ENCODE measurements at regions not wholly inside any gene's neighbourhood (a gene's known extent, or its start where the extent isn't known, plus 50 kb on each side); places are given as distances from the start of the nearest gene placed in this dataset.
A peak's percentile ranks its signal among the peaks of the same experiment; 100 is the strongest.
"Not testable (repeated sequence)": the region's sequence is repeated elsewhere in the genome, so short reads cannot be mapped to it uniquely, and the experiment has no call there.

DNA sequence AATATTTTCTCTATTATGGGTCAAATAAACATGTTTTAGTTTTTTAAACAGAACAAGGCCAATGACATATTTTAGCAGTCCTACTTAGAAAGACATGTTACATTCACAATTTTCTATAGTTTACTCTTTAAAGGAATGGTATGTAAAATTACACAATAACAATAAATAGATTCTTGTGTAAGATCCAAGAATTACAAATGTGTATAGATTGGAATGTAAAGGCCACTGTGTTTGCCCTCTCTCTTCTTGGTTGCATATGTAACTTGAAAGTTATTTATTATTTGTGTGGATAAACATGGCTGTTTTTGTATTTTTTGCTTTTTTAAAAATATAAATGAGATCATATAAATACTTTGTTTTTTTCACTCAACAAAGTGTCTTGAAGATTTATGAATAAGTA is 979.3 kb upstream of the CELF2 start:
- peak; percentile 41 for DNase-seq

DNA sequence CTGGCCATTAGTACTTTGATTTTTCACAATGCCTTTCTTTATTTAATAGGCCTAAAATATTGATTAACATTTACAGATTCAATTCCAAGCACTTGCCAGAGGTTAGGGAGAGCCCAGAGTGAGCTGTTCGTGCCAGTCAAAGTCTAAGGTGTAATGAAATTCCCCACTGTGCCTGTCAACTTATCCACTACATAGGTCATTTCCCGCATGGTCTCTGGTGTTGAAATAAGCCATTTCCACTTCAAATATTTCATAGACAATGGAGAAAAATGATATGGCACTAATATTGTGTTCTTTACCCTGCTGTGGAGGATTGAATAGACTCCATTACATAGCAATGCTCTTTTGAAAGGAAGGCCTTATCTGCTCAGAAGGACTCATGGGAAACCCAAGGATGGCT is 978.1 kb upstream of the CELF2 start:
- DNase-seq, result no peak

DNA sequence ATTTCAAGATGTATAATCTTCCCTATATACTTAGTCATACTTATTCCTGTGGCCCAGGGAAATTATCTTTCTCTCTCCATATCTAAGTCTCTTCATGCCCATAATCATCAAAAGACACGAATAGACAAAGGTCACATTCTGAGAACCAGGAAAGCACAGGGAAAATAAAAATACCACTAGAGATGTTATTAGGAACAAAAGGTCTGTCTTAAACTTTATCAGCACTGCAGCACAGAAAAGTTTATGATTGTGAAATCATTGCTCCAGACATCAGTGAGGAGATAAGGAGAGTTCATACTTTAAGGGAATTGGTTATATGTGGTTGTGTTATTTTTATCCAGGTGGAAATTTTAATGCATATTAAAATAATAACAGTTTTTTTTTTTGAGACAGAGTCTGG is 974.6 kb upstream of the CELF2 start:
- no peak for DNase-seq

DNA sequence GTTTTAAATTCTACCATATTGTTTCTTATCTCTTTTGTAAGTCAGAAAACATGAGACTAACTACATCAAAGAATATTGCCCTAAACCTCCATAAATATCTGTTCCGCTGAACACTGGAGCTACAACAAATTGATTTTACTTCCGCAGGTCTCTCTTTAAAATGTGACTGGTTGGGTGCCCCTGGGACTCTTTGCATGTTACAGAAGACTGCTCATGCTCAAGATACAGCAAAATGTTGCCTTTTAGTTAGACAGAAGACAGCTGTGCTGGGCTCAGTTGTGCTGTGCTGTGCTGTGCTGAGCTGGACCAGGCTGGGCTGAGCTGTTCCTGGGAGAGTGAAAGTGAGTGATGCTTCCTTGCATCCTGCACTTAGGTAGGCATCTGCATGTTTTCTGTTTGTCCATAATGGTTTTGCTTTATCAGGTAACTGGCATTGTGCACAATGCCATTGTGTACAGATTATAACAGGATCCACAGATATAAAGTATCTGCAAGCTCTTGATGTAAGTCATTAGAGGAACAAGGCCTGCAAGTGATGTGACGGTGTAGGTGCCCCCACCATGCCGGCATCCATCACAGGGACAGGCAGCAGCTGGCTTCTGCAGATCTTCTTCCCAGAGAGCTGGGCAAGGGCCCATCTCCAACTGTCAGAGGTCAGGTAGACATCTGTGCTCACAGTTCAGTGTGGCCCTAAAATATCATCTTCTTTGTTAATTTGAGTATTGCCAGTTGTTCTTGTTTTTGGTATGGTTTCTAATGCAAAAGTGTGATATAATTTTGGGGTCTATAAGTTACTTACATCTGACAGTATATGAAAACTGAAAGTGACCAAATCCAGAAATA is 972.5 kb upstream of the CELF2 start:
- DNase-seq, result no peak

DNA sequence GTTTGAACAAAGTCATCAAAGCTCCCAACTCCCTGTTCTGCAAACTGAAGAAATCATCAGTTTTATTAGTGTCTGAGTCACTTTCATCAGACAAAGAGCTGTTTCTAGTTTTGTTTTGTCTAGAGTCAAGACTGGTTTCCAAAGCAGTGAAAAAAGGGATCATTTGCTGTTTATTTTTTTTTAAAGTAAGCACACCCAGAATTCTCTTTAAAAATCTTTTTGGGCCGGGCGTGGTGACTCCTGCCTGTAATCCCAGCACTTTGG is 972.0 kb upstream of the CELF2 start:
- peak; percentile 26 for DNase-seq

DNA sequence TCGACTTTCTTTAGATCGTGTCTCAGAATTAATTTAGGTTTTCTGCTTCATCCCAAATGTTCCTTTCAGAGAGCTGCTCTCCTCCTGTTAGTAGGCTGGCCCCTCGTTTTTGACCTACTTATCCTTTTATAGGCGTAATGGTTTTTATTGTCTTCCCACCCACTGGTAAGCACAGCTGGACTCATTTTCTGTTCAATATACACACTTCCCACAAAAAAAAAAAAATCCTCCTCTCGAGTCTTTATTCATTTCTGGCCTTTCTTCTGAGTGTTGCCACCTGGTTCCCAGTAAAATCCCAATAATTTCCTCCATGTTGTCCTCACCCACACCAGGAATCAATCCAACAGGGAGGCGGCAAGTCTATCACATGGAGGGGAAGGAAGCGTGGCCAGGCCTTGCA is 970.2 kb upstream of the CELF2 start:
- DNase-seq, result no peak

DNA sequence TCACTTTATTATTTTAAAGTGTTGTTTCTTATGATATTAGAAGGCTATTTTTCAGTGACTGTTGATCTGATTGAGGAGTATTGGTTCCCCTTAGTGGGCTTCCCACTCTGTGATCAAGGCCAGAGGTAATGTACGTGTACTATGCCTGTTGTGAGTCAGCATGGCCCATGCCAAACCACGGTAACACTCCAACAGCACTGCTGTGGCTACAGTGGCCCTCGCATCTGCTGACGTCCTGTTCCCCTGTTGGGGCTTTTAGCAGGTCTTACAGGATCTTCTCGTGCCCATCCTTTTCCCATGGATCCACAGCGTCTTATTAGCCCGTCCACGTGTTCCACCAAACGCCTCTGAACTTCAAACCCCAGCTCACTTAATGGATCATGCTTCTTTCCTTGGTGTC is 964.6 kb upstream of the CELF2 start:
- peak; percentile 16 for DNase-seq

DNA sequence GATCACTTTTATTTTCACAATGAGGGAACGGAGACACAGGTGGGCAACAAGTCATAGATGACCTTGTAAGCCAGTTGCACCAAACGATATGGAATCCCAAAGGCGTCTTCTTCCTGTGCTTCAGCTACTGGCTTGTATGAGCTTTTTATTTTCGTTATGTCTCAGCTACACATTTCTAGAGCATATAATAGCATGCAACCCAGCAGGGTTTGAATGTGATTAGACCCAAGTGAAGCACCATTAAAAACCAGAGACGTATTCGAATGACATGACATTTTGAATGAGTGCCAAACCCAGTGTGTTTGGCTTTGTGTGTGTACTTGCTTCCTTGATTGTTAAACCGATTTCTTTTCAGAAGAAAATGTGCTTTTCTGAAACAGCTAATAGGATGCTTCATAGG is 963.2 kb upstream of the CELF2 start:
- peak; percentile 6 for DNase-seq

DNA sequence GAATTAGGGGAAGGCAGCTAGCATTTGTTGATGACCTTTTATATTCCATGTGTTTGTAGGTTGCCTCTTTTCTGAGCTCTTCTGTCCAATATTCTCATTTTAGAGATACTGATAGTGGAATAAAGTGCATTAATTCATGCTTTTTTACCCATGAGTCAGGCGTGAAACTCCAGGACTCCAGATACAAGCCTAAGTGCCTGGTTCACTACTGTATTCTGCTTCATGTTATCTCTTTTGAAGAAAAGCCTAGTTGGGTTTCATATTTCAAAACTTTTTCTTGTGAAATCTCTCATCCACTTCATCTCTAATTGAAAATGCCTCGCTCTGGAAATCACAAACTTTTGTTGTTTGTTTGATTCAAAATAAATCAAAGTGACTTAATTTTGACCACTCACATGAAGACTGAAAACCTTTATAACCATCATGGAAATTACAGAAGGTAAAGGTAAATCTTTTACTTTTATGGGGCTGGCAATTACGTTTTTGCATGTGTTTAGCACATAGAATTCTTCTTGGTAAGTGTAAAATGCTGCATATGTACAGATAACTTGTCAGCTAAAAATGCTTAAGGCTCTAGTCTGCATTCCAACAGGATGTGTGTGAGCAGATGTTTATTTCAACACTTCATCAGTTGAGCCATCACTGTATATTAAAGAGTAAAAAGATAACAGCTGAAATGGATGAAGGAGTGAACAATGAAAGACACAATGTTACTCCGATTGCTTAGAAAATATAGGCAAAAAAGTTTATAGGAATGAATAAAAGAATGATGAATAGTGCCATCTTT is 961.8 kb upstream of the CELF2 start:
- DNase-seq, result peak; percentile 57

DNA sequence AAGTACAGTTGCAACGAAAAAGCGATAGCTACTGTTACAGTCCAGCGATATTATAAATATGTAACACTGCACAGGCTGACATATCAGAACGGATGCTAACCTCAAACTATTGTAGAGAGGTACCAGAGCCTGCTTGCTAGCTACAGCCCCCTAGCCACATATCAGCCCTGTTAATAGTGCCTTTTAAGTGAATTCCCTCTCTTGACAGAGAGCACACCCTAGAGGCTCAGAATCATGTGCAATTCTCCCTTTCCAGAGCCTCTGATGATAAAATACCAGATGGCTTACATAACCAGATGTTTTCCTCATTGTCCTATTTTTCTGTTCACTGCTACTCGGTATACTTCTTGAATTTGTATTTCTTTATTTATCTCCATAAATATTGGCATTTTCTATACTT is 960.7 kb upstream of the CELF2 start:
- peak; percentile 47 for DNase-seq

DNA sequence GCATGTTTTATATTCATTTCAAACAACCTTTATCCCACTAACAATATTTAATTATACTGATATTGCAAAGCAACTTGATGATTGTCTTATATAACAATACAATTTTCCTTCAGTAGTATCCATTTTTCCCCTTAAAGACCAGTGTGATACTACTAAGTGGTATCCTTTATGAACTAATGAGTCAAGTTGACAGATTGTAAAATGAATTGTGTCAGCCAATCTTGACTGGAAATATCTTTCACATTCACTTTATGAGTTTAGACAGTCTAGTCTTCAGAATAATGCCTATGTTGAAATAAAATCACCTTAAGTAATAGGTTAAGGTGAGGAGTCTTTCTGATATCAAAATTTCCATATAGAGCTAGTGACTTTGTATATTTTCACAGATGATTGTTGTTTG is 950.0 kb upstream of the CELF2 start:
- DNase-seq, result no peak

DNA sequence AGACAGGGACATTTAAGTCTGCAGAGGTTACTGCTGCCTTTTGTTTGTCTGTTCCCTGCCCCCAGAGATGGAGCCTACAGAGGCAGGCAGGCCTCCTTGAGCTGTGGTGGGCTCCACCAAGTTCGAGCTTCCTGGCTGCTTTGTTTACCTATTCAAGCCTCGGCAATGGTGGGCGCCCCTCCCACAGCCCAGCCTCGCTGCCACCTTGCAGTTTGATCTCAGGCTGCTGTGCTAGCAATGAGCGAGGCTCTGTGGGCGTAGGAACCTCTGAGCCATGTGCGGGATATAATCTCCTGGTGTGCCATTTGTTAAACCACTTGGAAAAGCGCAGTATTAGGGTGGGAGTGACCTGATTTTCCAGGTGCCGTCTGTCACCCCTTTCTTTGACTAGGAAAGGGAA is 942.8 kb upstream of the CELF2 start:
- DNase-seq, result not testable (repeated sequence)

DNA sequence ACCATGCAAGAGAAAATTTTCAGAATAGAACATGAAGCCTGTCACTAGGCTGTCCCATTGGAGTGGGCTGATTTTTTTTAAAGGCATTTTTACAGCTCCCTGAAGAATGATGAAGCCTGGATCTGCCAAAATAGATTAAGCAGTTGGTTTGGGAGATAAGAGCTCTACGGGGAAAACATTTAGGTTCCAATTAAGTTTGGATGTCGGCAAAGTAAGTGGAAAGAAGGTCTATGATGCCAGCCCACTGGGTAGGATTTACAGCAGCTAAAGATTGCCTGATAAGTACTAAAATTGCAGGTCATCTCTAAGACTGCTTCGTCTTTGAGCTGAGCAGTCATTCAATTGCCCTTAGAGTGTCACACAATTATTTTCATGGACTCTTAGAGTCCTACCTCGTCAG is 939.2 kb upstream of the CELF2 start:
- DNase-seq, result no peak

DNA sequence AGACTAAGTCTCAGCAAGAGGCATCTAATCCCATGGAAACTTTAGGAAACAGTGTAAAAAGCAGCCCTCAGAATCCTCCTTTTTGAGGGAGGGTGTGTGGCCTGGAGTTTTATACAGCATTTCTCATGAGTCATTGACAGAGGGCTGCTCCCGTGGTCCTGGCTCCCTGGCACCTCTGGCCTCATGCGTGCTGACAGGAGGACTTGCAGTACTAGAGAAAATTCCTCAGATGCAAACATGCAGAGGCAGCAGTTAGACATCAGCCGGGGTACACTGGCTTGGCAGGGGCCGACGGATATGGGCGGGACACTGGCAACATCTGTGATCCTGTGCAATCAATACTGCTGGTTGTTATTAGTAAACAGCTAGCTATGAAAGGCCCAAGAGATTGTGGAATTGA is 925.1 kb upstream of the CELF2 start:
- peak; percentile 64 for DNase-seq

DNA sequence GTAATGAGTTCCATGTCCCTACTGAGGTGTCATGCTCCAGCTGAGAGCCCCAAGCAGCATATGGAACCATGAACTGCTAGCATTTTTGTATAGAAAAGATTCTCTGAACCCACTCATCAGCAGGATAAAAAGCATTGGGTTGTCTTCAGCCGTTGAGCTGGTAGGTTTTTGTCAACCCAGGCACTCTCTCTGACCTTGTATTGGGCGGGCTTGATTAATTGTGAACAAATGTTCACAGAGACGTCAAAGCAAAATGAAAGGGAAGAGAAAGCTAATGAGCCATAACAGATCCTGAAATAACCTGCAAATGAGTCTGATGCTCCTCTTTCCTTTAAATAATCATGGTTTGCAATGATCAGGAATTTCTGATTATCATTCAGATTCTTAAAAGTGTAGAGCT is 924.7 kb upstream of the CELF2 start:
- DNase-seq, result no peak

DNA sequence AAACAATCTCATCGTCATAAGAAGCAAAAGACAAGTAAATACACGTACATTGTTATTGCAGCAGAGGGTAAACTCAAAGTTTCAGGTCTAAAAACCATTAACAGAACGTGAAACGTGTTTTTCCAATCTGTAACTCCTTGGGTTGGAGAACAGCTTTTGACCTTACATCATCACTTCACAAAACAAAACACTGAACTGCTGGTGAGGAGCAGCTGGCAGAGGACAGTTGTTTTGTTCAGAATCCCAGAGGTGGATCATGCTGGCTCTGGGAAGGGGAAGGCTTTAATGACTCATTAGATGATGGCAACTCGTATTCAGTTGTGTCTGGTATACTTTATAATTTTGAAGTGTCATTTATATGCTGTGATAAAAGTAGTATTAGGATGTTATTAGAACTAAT is 923.0 kb upstream of the CELF2 start:
- peak; percentile 2 for DNase-seq

DNA sequence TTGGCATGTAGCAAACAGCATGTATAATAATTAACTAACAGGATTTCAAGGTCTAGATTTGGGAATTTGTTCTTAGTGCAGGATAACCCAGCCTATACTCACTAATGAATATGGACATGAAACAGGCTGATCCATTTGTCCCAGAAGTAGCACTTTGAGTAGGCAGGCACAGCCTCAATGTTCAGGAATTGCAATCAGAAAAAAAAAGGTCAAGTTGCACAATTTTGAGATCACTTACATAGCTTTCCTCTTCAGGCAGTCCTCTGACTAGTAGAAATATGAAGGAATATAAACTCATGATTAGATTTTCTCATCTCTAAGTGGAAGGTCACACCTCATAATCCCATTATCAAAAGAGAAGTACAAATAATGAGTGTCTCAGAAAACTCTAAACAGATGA is 921.4 kb upstream of the CELF2 start:
- no peak for DNase-seq

DNA sequence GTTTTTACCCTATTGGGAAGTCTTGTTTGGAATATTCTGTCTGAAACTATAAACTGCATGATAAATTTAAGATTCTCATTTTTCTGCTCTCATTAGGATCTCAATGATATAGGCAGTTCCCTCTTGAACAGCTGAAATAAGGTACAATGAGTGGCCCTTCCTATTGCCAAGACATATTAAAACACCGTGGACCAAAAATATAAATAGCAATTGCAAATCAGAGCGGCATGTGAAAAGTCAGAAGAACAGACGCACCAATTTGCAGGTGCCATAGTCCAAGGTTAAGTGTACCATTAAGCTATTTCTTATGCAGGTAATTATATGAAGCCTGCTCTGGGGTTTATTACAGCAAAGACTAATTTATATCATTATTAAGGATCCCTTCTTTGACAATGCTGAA is 920.8 kb upstream of the CELF2 start:
- DNase-seq, result no peak

DNA sequence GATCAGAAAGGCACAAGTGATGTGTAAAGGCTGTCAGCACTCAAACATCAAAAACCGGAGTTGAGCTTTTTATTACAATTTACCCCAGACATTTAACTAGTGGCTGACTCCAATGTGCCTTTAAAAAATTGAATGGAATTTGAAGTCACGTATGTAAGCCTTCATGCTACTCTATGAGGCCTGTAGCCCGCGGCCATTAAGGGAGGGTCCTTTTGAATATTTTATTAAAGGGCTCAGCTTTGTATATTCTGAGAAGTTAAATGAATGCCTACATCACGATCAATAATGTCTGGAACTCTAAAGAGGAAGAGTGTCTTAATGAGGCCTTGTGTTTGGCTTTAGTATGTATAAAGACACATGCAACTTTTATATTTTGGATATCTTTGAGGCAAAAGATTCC is 916.6 kb upstream of the CELF2 start:
- no peak for DNase-seq

DNA sequence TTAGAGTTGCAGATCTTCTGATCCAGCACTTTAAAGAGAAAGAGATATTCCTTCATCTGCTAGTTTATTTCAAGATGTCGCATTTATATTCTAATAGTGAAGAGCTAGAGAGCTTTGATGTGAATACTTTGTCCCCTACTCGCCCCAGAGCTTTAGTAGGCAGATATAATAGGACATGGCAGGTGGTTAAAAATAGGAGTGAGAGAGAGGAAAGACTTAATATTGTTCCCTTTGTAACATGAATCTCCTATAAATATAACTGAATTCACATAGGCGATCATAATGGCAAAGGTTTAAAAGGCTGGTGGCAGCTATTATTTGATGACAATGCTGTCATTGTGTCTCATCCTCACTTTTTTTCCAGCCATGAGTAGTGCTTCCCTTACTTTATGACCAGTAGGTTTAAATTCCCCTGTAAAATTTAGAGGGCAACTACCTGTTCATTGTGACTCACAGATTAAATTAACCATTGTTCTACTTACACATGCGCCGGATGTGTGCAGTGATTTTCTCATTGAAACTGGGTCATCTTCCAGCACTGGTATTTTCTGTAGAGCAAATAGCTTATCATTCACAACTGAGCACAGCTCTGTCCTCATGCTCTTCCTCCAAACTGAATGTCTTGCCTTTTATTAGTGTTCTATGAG is 906.7 kb upstream of the CELF2 start:
- no peak for DNase-seq

DNA sequence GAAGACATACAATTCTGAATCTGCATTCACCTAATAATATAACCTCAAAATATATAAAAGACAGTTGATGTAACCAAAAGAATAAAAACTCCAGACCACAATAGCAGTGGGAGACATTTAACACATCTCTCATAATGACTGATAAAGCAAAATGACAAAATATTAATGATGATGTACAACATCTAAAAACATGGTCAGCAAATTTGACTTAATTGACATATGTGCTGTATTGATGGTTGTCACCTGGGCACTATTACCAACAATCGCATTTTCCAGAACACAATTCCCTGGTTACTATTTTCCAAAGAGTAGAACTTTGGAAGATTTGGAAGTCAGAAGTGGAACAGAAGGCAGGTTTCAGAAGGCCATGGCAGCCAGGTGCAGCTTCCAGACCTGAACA is 899.5 kb upstream of the CELF2 start:
- no peak for DNase-seq

DNA sequence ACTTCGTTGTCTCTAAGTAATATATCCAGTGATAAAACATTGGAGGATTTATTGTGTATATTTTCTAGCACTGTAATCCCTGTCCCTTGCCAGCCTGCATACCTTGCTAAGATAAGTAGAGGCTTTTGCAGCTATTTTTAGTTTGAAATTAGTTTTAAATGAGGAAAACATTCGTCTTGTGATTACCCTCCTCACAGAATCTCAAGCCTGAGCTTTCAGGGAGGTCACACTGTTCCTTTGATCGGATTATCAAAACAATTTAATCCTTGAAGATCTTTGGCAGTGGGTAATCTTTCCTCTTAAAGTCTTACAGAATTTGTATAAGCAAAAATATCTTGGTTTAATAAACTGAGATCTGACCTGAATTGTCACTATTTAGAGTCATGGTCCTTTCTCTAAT is 897.0 kb upstream of the CELF2 start:
- DNase-seq, result no peak

DNA sequence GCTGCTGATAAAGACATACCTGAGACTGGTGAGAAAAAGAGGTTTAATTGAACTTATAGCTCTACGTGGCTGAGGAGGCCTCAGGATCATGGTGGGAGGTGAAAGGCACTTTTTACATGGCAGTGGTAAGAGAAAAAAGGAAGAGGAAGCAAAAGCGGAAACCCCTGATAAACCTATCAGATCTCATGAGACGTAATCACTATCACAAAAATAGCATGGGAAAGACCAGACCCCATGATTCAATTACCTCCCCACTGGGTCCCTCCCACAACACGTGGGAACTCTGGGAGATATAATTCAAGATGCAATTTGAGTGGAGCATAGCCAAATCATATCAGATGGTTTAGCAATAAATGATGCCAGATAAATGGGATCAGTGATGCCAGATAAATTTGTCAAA is 892.0 kb upstream of the CELF2 start:
- DNase-seq, result no peak

DNA sequence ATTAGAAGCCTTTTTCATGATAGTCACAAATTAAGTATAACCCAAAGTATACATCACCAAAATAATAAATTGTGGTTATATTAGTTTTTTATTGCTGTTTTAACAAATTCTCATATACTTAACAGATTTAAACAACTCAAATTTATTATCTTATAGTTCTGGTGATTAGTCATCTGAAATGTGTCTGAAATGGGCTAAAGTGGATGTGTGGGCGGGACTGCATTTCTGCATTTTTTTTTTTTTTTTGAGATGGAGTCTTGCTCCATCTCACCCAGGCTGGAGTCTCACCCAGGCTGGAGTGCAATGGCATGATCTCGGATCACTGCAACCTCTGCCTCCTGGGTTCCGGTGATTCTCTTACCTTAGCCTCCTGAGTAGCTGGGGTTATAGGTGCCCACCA is 891.5 kb upstream of the CELF2 start:
- DNase-seq, result peak; percentile 21
